ENCODE measurements at regions not wholly inside any gene's neighbourhood (a gene's known extent, or its start where the extent isn't known, plus 50 kb on each side); places are given as distances from the start of the nearest gene placed in this dataset.

- TF ChIP-seq CTCF (IDR thresholded peaks at IDR 0.05; ENCODE audit: borderline replicate concordance, extremely low read depth, low read length, poor library complexity, severe bottlenecking) (no peak), EZH2 (IDR thresholded peaks at IDR 0.05; ENCODE audit: borderline replicate concordance, low read depth, low read length, severe bottlenecking) (no peak)
Measured at GRCh38 chr9:74125941-74126340, 371.2 kb upstream of the RORB start.
